Stomach (tissue), 8 donors: ENCODE measurements at regions not wholly inside any gene's neighbourhood (a gene's known extent, or its start where the extent isn't known, plus 50 kb on each side); places are given as distances from the start of the nearest gene placed in this dataset.

Experiments used
- DNase-seq, 2 donors: peaks; one replicate each; pipeline versions ENCODE4 v3.0.0 to v3.0.0-alpha.2; 2013 to 2019
- H3K27ac ChIP-seq, 5 donors: fragments of 200-600 bp in 4 of 5; sonication (generic) in 4 of 5; one replicate each; pipeline ENCODE4 v1.5.1; 2013 to 2019; ENCODE audit warnings: mild to moderate bottlenecking in 1 of 5, moderate library complexity in 1 of 5
- H3K27me3 ChIP-seq, 3 donors: fragments of 200-600 bp; sonication (generic); one replicate each; pipeline ENCODE4 v1.5.1; 2017 to 2019; ENCODE audit warnings: mixed run types in 1 of 3
- H3K36me3 ChIP-seq, 4 donors: fragments of 200-600 bp; sonication (generic); 1 replicate in 3 of 4; 2 replicates in 1 of 4; pipeline ENCODE4 v1.5.1; 2016 to 2019
- H3K4me1 ChIP-seq, 4 donors: fragments of 200-600 bp; sonication (generic); one replicate each; pipeline ENCODE4 v1.5.1; 2016 to 2019
- H3K4me3 ChIP-seq, 4 donors: fragments of 200-600 bp; sonication (generic) in 3 of 4; one replicate each; pipeline ENCODE4 v1.5.1; 2016 to 2019; ENCODE audit warnings: mild to moderate bottlenecking in 1 of 4
- H3K9me3 ChIP-seq, 4 donors: fragments of 200-600 bp; sonication (generic); one replicate each; pipeline ENCODE4 v1.5.1; 2016 to 2019
- EP300 ChIP-seq: sonication (generic); formaldehyde crosslinking; IDR thresholded peaks from one replicate; pipeline ENCODE4 v1.6.1; 2017; ENCODE audit warnings: antibody characterized with exemption
- POLR2A ChIP-seq, 4 donors: fragments of 450-650 bp; IDR thresholded peaks; one replicate each; pipeline ENCODE4 v1.6.1; 2016; ENCODE audit warnings: antibody characterized with exemption in 4 of 4, control low read depth in 2 of 4, mild to moderate bottlenecking in 1 of 4, moderate library complexity in 1 of 4
- POLR2AphosphoS5 ChIP-seq, 3 donors: sonication (generic); formaldehyde crosslinking; IDR thresholded peaks; one replicate each; pipeline ENCODE4 v1.6.1; 2016; ENCODE audit warnings: antibody characterized with exemption in 3 of 3
- WGBS, 5 donors: extraction: QIAGEN DNeasy Blood & Tissue Kit in 3 of 5; methylation state at CpG; one replicate each; pipeline versions ENCODE4 v1.1.5 to v1.1.7; 2013 to 2018; 5-methylcytosine and 5-hydroxymethylcytosine counted together
- intact Hi-C: fragments of 100-400 bp; cut with DNase I; formaldehyde crosslinking; loops from one replicate; pipeline ENCODE4 v1.15.1; 2023; ENCODE audit warnings: low total_unique reads
- TF ChIP-seq, protein P1 (sequence below), 7 experiments: fragments of 450-650 bp in 4 of 7; fragments of 200-600 bp in 3 of 7; sonication (generic) in 3 of 7; IDR thresholded peaks; one replicate each; pipeline ENCODE4 v1.5.1; 2016 to 2019; ENCODE audit warnings: antibody characterized with exemption in 7 of 7, control low read depth in 2 of 7, mild to moderate bottlenecking in 1 of 7
- donor health status: healthy with polysubstance abuse.
- donor health status: Bipolar disorder and iron deficiency.
- donor health status: healthy.

DNA sequence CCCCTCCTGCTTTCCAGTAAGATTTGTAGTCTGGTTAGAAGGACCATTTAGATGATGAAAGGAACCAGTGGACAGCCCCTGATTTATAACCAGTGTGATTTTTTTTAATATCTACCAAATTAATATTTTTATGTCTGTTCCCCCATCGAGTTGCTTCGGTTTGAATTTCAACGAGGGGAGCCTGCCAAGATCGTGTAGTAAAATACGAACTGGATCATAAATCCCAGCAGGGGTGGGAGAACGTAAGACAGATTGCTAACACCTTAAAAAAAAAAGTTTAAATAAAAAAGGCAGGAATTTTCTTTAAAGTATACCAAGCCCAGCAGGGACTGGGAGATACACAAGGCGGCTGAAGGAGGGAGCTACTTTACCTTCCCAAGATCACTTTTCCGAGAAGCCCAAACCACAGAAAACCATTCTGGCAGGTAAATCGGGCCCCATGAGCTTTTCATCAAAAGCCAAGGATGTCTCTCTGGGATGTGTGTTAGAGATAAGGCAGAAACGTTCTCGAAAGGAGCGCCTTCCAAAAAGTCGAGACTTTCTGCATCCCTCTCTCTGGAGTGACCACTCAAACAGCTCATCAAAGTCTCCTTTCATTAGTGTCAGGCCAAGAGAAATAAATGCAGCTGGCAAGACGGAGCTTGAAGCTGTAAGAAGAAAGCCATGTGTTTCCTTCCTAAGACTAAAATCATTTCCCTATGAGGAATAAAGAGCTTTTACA lies 270.5 kb upstream of the NFE2L3 start:
- no peak for DNase-seq
- no peak overlapping the region for H3K27ac ChIP-seq
- no peaks in the 10 kb centered on the region for H3K4me1 ChIP-seq
- intact Hi-C loops: no loop called here
- no peak for TF ChIP-seq POLR2A (IDR thresholded peaks at IDR 0.05)
- TF ChIP-seq, protein P1, sequence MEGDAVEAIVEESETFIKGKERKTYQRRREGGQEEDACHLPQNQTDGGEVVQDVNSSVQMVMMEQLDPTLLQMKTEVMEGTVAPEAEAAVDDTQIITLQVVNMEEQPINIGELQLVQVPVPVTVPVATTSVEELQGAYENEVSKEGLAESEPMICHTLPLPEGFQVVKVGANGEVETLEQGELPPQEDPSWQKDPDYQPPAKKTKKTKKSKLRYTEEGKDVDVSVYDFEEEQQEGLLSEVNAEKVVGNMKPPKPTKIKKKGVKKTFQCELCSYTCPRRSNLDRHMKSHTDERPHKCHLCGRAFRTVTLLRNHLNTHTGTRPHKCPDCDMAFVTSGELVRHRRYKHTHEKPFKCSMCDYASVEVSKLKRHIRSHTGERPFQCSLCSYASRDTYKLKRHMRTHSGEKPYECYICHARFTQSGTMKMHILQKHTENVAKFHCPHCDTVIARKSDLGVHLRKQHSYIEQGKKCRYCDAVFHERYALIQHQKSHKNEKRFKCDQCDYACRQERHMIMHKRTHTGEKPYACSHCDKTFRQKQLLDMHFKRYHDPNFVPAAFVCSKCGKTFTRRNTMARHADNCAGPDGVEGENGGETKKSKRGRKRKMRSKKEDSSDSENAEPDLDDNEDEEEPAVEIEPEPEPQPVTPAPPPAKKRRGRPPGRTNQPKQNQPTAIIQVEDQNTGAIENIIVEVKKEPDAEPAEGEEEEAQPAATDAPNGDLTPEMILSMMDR (IDR thresholded peaks at IDR 0.05): no peak
- TF ChIP-seq EP300: no peak
- no peak for TF ChIP-seq POLR2AphosphoS5 (IDR thresholded peaks at IDR 0.05)
- WGBS, 5 donors: 78 to 84% (median 78%) methylated on average over 14 of the region's 14 CpGs
- H3K27me3 ChIP-seq: peaks cover 0 to 82% (median 18%) of the 10 kb centered on the region in 3 donors
- no peaks in the 10 kb centered on the region for H3K9me3 ChIP-seq
- H3K4me3 ChIP-seq: no peak overlapping the region
- H3K36me3 ChIP-seq: no peaks in the 10 kb centered on the region

DNA sequence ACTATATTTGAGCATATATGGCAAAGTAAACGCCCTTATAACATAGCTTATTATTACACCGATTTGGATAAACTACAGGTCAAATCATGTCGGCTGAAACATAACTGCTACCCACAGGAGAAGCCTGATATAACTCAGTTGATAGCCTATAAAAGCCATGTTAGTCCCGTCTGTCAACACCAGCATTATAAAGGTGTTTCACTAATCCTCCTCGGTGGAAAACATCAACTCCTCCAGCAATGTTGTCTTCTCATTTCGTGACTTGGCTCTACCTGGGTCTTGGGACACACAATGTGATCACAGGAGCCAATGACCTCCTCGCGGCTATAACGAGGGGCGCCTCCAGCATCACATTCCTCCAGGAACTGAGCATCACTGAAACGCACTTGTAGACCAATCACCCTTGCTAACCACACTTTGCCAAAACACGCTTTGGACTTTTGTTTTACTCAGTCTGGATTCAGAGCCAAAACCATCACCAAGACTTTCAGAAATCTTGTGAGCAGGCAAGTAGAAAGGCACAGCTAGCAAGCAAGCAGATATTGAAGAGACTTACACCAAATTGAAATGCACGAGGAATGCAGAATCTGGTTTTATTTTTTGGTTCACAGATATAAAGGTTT lies 269.7 kb upstream of the NFE2L3 start:
- Histone ChIP-seq H3K4me1 (no peaks in the 10 kb centered on the region), H3K4me3 (no peak overlapping the region), H3K9me3 (no peaks in the 10 kb centered on the region), H3K27ac (no peak overlapping the region), H3K27me3 (peaks cover 0 to 79% (median 18%) of the 10 kb centered on the region in 3 donors), H3K36me3 (no peaks in the 10 kb centered on the region)
- no peak for DNase-seq
- 77 to 82% (median 80%) methylated on average over 13 of the region's 13 CpGs for WGBS, 5 donors
- TF ChIP-seq EP300: no peak
- TF ChIP-seq POLR2A (IDR thresholded peaks at IDR 0.05): no peak
- no peak for TF ChIP-seq POLR2AphosphoS5 (IDR thresholded peaks at IDR 0.05)
- TF ChIP-seq, protein P1 (IDR thresholded peaks at IDR 0.05): no peak
- intact Hi-C loops: no loop called here

DNA sequence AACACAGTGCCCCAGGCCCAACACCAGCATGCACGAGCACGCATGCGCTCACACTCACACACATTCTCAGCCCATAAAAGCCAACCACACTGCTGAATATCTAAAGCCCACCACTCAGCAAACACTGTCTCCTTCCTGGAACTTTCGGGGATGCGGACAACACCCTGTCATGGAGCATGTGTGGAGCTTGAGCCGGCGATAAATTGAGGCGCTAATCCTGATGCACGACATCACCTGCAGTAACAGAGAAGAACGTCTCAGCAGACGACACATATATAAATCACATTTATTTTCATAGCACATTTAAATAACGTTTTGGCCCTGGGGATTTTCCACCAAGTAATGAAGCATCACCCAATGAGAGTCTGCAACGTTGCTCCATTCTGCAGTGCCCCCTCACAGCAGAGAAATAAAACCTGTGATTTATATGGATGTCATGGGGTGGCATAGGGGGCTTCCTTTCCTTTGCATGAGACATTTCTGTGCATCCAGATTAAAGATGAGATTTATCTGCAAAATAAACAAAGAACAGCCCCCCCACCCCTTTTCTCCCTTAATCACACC lies 267.7 kb upstream of the NFE2L3 start:
- intact Hi-C loops: no loop called here
- no peak for TF ChIP-seq POLR2A (IDR thresholded peaks at IDR 0.05)
- no peak for TF ChIP-seq POLR2AphosphoS5 (IDR thresholded peaks at IDR 0.05)
- TF ChIP-seq, protein P1 (IDR thresholded peaks at IDR 0.05): no peak
- TF ChIP-seq EP300: no peak
- DNase-seq: no peak
- Histone ChIP-seq H3K36me3 (no peaks in the 10 kb centered on the region), H3K4me3 (no peak overlapping the region), H3K27me3 (peaks cover 0 to 80% (median 16%) of the 10 kb centered on the region in 3 donors), H3K4me1 (no peaks in the 10 kb centered on the region), H3K27ac (no peak overlapping the region), H3K9me3 (no peaks in the 10 kb centered on the region)
- 88 to 94% (median 93%) methylated on average over 13 of the region's 13 CpGs for WGBS, 5 donors

DNA sequence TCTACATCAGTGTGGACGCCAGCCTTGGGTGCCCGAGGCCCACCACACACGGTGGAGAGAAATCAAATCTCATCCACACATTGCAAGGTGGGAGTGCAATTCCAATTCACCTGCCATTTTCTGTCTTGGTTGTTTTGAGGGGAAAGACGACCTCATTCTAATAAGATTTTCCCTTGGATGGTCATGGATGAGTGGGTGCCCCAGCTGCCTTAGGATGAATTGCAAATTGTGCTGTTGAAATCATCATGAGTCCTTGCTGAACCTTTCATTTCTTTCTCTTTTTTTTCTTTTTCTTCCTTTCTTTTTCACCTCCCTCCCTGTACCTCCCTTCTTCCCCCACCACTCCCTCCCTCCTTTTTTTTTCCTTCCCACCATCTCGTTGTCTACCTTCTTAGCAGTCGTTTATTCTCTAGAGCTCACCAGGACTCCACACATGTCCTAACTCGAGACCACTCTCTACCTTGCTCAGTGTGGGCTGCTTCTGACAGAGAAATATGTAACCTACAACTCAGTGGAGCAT lies 266.9 kb upstream of the NFE2L3 start:
- Histone ChIP-seq H3K4me3 (no peak overlapping the region), H3K36me3 (no peaks in the 10 kb centered on the region), H3K27ac (no peak overlapping the region), H3K9me3 (no peaks in the 10 kb centered on the region), H3K27me3 (peaks cover 0 to 85% (median 18%) of the 10 kb centered on the region in 3 donors), H3K4me1 (no peaks in the 10 kb centered on the region)
- no peak for DNase-seq
- intact Hi-C loops: loop anchor here (5.0 kb wide), 1 partner anchor 472 kb away; no protein-coding TSS in a partner anchor
- 82 to 86% (median 83%) methylated on average over 7 of the region's 7 CpGs for WGBS, 5 donors
- no peak for TF ChIP-seq EP300
- no peak for TF ChIP-seq POLR2A (IDR thresholded peaks at IDR 0.05)
- no peak for TF ChIP-seq POLR2AphosphoS5 (IDR thresholded peaks at IDR 0.05)
- TF ChIP-seq, protein P1 (IDR thresholded peaks at IDR 0.05): no peak
